ENCODE measurements at regions not wholly inside any gene's neighbourhood (a gene's known extent, or its start where the extent isn't known, plus 50 kb on each side); places are given as distances from the start of the nearest gene placed in this dataset.

DNA sequence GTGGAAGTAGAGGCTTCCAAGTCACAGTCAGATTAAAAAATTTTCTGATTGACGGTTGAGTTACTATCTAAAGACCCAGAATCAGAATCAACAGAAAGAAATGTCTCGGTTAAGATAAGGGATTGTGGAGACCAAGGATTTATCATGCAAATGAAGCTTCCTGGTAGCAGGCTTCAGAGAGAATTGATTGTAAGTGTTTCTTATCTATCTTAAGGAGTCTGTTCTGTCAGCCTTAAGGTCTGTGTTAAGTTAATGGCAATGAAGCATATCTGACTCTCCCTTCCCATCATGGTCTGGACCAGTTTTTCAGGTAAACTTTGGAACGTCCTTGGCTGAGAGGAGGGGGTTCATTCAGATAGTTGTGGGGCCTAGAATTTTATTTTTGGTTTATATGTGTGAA lies 780.2 kb downstream of the FAM133A start:
- Histone ChIP-seq H3K27me3 (peaks cover 0 to 6% of the 10 kb centered on the region in 2 donors), H3K4me3 (no peak overlapping the region), H3K9me3 (no peaks in the 10 kb centered on the region), H3K4me1 (no peaks in the 10 kb centered on the region), H3K27ac (no peak overlapping the region), H3K36me3 (no peaks in the 10 kb centered on the region)
- intact Hi-C loops (cut with DNase I; ENCODE audit: low total_unique reads), result no loop called here
- no peak for DNase-seq (ENCODE audit: low spot score in 2 of 2)
- TF ChIP-seq, protein P1, sequence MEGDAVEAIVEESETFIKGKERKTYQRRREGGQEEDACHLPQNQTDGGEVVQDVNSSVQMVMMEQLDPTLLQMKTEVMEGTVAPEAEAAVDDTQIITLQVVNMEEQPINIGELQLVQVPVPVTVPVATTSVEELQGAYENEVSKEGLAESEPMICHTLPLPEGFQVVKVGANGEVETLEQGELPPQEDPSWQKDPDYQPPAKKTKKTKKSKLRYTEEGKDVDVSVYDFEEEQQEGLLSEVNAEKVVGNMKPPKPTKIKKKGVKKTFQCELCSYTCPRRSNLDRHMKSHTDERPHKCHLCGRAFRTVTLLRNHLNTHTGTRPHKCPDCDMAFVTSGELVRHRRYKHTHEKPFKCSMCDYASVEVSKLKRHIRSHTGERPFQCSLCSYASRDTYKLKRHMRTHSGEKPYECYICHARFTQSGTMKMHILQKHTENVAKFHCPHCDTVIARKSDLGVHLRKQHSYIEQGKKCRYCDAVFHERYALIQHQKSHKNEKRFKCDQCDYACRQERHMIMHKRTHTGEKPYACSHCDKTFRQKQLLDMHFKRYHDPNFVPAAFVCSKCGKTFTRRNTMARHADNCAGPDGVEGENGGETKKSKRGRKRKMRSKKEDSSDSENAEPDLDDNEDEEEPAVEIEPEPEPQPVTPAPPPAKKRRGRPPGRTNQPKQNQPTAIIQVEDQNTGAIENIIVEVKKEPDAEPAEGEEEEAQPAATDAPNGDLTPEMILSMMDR (IDR thresholded peaks at IDR 0.05), result no peak
- no peak for TF ChIP-seq POLR2A (IDR thresholded peaks at IDR 0.05)
- no peak for TF ChIP-seq POLR2AphosphoS5 (IDR thresholded peaks at IDR 0.05)

DNA sequence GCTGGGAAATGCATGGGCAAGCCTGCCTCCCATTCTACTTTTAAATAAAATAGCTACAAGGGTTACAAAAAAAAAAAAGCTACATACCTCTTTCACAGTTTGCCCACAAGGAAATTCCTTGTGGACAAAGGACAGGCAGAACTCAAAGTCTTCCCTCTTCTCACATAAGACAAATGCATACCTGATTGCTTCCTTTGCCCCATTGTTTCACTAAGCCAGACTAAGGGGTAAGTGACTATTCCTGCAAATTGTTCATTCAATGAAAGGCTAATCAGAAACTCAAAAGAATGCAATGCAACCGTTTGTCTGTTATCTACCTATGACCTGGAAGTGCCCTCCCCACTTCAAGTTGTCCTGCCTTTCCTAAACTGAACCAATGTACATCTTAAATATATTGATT lies 780.6 kb downstream of the FAM133A start:
- Histone ChIP-seq H3K9me3 (no peaks in the 10 kb centered on the region), H3K27me3 (peaks cover 0 to 6% of the 10 kb centered on the region in 2 donors), H3K36me3 (no peaks in the 10 kb centered on the region), H3K27ac (no peak overlapping the region), H3K4me1 (no peaks in the 10 kb centered on the region), H3K4me3 (no peak overlapping the region)
- no peak for DNase-seq (ENCODE audit: low spot score in 2 of 2)
- TF ChIP-seq, protein P1 (IDR thresholded peaks at IDR 0.05), result no peak
- TF ChIP-seq POLR2A (IDR thresholded peaks at IDR 0.05) (no peak), POLR2AphosphoS5 (IDR thresholded peaks at IDR 0.05) (no peak)
- intact Hi-C loops (cut with DNase I; ENCODE audit: low total_unique reads), result no loop called here

DNA sequence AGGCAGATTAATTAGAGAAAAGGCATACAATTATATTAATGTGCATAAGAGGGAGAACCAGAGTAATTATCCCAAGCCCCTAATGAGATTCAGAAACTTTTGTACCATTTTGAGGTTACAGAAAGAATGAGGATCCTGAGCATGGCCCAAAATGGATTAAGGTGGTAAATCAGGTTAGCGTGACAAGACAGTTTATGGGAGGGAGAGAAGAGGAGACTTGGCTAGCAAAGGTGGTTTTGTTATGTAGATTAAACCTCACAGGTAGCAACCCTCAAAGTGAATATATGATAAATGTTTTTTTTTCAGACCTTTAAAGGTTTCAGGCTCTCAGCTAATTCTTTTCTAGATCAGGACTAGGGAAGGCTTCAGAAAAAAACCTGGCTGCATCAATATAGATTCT lies 781.8 kb downstream of the FAM133A start:
- Histone ChIP-seq H3K4me3 (no peak overlapping the region), H3K36me3 (no peaks in the 10 kb centered on the region)
- TF ChIP-seq POLR2A (IDR thresholded peaks at IDR 0.05), result no peak
- no peak for TF ChIP-seq POLR2AphosphoS5 (IDR thresholded peaks at IDR 0.05)
- TF ChIP-seq, protein P1 (IDR thresholded peaks at IDR 0.05), result no peak

DNA sequence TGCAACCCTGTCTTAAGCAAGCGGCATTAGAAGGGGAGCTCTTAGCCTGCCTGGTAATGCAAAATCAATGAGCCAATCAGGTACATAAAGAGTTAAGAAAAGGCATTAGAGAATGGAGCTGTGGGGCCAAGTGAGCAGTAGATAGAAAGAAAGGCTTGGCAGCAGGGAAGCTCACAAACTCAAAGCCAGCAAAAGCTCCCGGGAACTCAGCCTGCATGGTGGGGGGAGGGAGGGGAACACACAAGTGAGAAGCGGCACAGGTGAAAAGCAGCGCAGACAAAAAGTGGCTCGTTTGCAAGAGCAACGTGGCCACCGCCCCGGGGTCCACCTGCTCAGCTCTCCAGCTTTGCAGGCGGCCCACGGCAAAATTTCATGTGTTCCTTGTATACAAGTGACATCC lies 818.5 kb downstream of the FAM133A start:
- Histone ChIP-seq H3K4me3 (no peak overlapping the region), H3K4me1 (no peaks in the 10 kb centered on the region), H3K36me3 (no peaks in the 10 kb centered on the region), H3K27ac (no peak overlapping the region), H3K27me3 (peaks cover 0 to 16% of the 10 kb centered on the region in 2 donors), H3K9me3 (peaks cover 0 to 4% of the 10 kb centered on the region in 2 donors)
- TF ChIP-seq, protein P1 (IDR thresholded peaks at IDR 0.05), result no peak
- intact Hi-C loops (cut with DNase I; ENCODE audit: low total_unique reads), result no loop called here
- no peak for DNase-seq (ENCODE audit: low spot score in 2 of 2)

More for the DNA sequence above, 781.8 kb downstream of the FAM133A start:
- Histone ChIP-seq H3K27me3 (peaks cover 0 to 3% of the 10 kb centered on the region in 2 donors), H3K4me1 (no peaks in the 10 kb centered on the region), H3K27ac (no peak overlapping the region), H3K9me3 (no peaks in the 10 kb centered on the region)
- no peak for DNase-seq (ENCODE audit: low spot score in 2 of 2)
- intact Hi-C loops (cut with DNase I; ENCODE audit: low total_unique reads), result no loop called here

DNA sequence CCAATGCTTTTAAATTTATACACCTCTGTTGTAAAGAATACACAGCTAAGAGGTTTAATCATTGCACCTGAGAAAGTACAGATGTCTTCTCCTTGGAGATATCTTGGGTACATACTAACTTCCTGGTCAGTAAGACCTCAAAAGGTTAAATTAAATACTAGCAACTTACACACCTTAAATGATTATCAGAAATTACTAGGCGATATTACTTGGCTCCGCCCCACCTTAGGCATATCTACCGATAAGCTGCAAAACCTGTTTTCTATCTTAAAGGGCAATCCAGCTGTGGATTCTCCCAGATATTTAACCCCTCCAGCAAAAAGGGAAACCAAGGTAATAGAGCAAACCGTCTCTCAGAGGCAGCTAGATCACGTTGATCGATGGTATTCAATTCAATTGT lies 819.4 kb downstream of the FAM133A start:
- no peaks in the 10 kb centered on the region for H3K4me1 ChIP-seq
- no peak for DNase-seq (ENCODE audit: low spot score in 2 of 2)
- H3K9me3 ChIP-seq, result peaks cover 0 to 3% of the 10 kb centered on the region in 2 donors
- no peak overlapping the region for H3K4me3 ChIP-seq
- peaks cover 0 to 16% of the 10 kb centered on the region in 2 donors for H3K27me3 ChIP-seq
- H3K36me3 ChIP-seq, result no peaks in the 10 kb centered on the region
- TF ChIP-seq, protein P1 (IDR thresholded peaks at IDR 0.05), result no peak
- TF ChIP-seq POLR2A (IDR thresholded peaks at IDR 0.05) (no peak), POLR2AphosphoS5 (IDR thresholded peaks at IDR 0.05) (no peak)
- no peak overlapping the region for H3K27ac ChIP-seq
- intact Hi-C loops (cut with DNase I; ENCODE audit: low total_unique reads), result no loop called here
